ENCODE measurements at regions not wholly inside any gene's neighbourhood (a gene's known extent, or its start where the extent isn't known, plus 50 kb on each side); places are given as distances from the start of the nearest gene placed in this dataset.

DNA sequence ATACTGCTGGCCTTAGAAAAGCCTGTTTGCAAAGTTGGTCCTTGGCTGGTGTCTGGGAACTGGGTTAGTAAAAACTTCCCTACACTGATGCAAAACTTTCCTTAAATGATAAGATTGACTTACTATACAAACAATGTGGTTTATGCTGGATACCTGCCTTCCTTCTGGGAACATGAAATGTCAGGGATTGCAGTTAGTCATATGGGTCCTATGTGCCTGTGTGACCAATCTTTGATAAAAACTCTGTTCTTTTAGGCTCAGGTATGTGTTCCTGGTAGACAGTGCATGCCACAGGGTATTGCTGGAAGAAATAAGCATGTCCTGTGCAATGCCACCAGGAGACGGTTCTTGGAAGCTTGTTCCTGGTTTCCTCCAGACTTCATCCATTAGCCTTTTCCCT is 173.3 kb downstream of the RMI1 start:
- TF ChIP-seq CTCF (conservative IDR thresholded peaks at IDR 0.05 in 1 of 2, IDR thresholded peaks at IDR 0.05 in 1 of 2; ENCODE audit: extremely low read depth in 1 of 2, insufficient read depth in 1 of 2, low read depth in 1 of 2, low read length in 2 of 2) (no peak), EZH2 (IDR thresholded peaks at IDR 0.05; ENCODE audit: borderline replicate concordance, low read length) (no peak)
